Endothelial cell of umbilical vein (primary cell): ENCODE measurements at regions not wholly inside any gene's neighbourhood (a gene's known extent, or its start where the extent isn't known, plus 50 kb on each side); places are given as distances from the start of the nearest gene placed in this dataset.

ENCODE experiments used
- BruUV-seq: library from RNA; stranded (reverse); fragments of 400-500 nt; replicated peaks from 2 replicates; lab custom pipeline; 2021; lab: Mats Ljungman, UMichigan
- CTCF ChIA-PET: fragments of 300-600, 350-600 bp; sonication (Branson Sonifier 250); formaldehyde crosslinking; loops from one replicate; lab custom pipeline; 2021; ENCODE audit warnings: antibody characterized with exemption, inconsistent platforms; lab: Charles Lee
- POLR2A ChIA-PET: fragments of 300-600, 350-600 bp; sonication (Branson Sonifier 250); formaldehyde crosslinking; loops from one replicate; lab custom pipeline; 2021; ENCODE audit warnings: antibody characterized with exemption, inconsistent platforms; lab: Charles Lee
- DNase-seq: peaks from one replicate; pipeline ENCODE4 v3.0.0-alpha.2; 2011; ENCODE audit warnings: low read depth, low spot score
- FAIRE-seq: peaks from 2 replicates; lab custom pipeline; 2011; peaks lifted over from hg19 to GRCh38; lab: Jason Lieb, UNC
- H2AFZ ChIP-seq: 2 replicates; pipeline ENCODE4 v1.6.0; 2012; ENCODE audit warnings: low read depth, low read length, control low read depth, inconsistent platforms
- H3K27ac ChIP-seq: 2 replicates; pipeline ENCODE4 v1.5.1; 2011; ENCODE audit warnings: low read depth, mild to moderate bottlenecking, control low read depth, low read length, moderate library complexity; ENCODE audit not compliant: insufficient read depth
- H3K27me3 ChIP-seq, 2 experiments: 2 replicates each; pipeline versions ENCODE4 v1.6.0 to v1.6.1; 2011; ENCODE audit warnings: low read length in 2 of 2, mixed read lengths in 1 of 2; ENCODE audit not compliant: control insufficient read depth in 2 of 2, insufficient read depth in 2 of 2
- H3K36me3 ChIP-seq, 2 experiments: 2 replicates in 1 of 2; 3 replicates in 1 of 2; pipeline ENCODE4 v1.5.1; 2011; ENCODE audit warnings: low read length in 2 of 2, mild to moderate bottlenecking in 1 of 2, moderate library complexity in 1 of 2; ENCODE audit not compliant: control insufficient read depth in 2 of 2, insufficient read depth in 2 of 2; ENCODE audit errors: extremely low read depth in 1 of 2
- H3K4me1 ChIP-seq: 3 replicates; pipeline ENCODE4 v1.5.1; 2011; ENCODE audit warnings: mild to moderate bottlenecking, low read length; ENCODE audit not compliant: control insufficient read depth, insufficient read depth; ENCODE audit errors: extremely low read depth
- H3K4me2 ChIP-seq: 2 replicates; pipeline ENCODE4 v1.6.1; 2011; ENCODE audit warnings: low read length, control low read depth, mixed read lengths; ENCODE audit not compliant: insufficient read depth
- H3K4me3 ChIP-seq, 3 experiments: fragments of 200-600 bp in 1 of 3; sonication (generic), shearing (Covaris generic) in 1 of 3; replicated peaks in 1 of 3; 2 replicates each; pipeline ENCODE4 v1.5.1; 2011 to 2016; ENCODE audit warnings: control low read depth in 3 of 3, low read length in 3 of 3, mild to moderate bottlenecking in 2 of 3, inconsistent platforms in 1 of 3, low read depth in 1 of 3, moderate library complexity in 1 of 3; ENCODE audit not compliant: insufficient read depth in 1 of 3
- H3K79me2 ChIP-seq: 2 replicates; pipeline ENCODE4 v1.6.0; 2012; ENCODE audit warnings: low read length, inconsistent platforms; ENCODE audit not compliant: control insufficient read depth, insufficient read depth
- H3K9ac ChIP-seq: replicated peaks from 2 replicates; pipeline ENCODE3; 2011; ENCODE audit warnings: low read length, control low read depth; ENCODE audit not compliant: insufficient read depth; ENCODE audit errors: extremely low read depth
- H3K9me1 ChIP-seq: replicated peaks from 3 replicates; pipeline ENCODE4 v1.6.0; 2011; ENCODE audit warnings: mild to moderate bottlenecking, low read length; ENCODE audit not compliant: control insufficient read depth, insufficient read depth; ENCODE audit errors: extremely low read depth
- H3K9me3 ChIP-seq: replicated peaks from 2 replicates; pipeline ENCODE4 v1.5.1; 2012; ENCODE audit warnings: low read length, inconsistent platforms; ENCODE audit not compliant: control insufficient read depth, insufficient read depth
- H4K20me1 ChIP-seq: replicated peaks from 2 replicates; pipeline ENCODE3; 2011; ENCODE audit warnings: mild to moderate bottlenecking, low read length; ENCODE audit not compliant: control insufficient read depth, insufficient read depth; ENCODE audit errors: extremely low read depth
- EZH2 ChIP-seq: IDR thresholded peaks from 2 replicates; pipeline ENCODE4 v1.6.1; 2012; ENCODE audit warnings: borderline replicate concordance, low read depth, mild to moderate bottlenecking, moderate library complexity, low read length, inconsistent platforms; ENCODE audit not compliant: severe bottlenecking
- FOS ChIP-seq: IDR thresholded peaks from 2 replicates; pipeline ENCODE4 v1.6.1; 2011; ENCODE audit warnings: mild to moderate bottlenecking, low read length, moderate library complexity, borderline replicate concordance; ENCODE audit not compliant: insufficient read depth
- GATA2 ChIP-seq: IDR thresholded peaks from 2 replicates; pipeline ENCODE4 v1.7.0; 2011; ENCODE audit warnings: low read depth, mild to moderate bottlenecking, moderate library complexity, mixed read lengths, low read length; ENCODE audit not compliant: insufficient read length, insufficient read depth
- JUN ChIP-seq: IDR thresholded peaks from 2 replicates; pipeline ENCODE4 v1.6.1; 2011; ENCODE audit warnings: borderline replicate concordance, low read depth; ENCODE audit not compliant: insufficient read length, insufficient read depth
- MAX ChIP-seq: IDR thresholded peaks from 2 replicates; pipeline ENCODE4 v1.6.1; 2011; ENCODE audit not compliant: insufficient read depth, insufficient read length
- MYC ChIP-seq: IDR thresholded peaks from one replicate; pipeline ENCODE4 v1.6.1; 2011; ENCODE audit warnings: mild to moderate bottlenecking, low read depth, low read length
- POLR2A ChIP-seq: IDR thresholded peaks from 2 replicates; pipeline ENCODE4 v1.6.1; 2012; ENCODE audit warnings: low read depth, mild to moderate bottlenecking, control low read depth, low read length
- POLR2AphosphoS5 ChIP-seq: IDR thresholded peaks from 2 replicates; pipeline ENCODE4 v1.6.1; 2012; ENCODE audit warnings: low read depth, mild to moderate bottlenecking, control low read depth, low read length, moderate library complexity; ENCODE audit not compliant: insufficient read depth
- dilution Hi-C: fragments of 300-500 bp; cut with MboI; formaldehyde crosslinking; loops from one replicate; pipeline ENCODE4 v1.15.0; 2019; ENCODE audit warnings: low sequenced_read_pairs; ENCODE audit not compliant: extremely low pct_ligation_motif_present
- intact Hi-C: fragments of 100-400 bp; cut with micrococcal nuclease; formaldehyde crosslinking; loops from one replicate; pipeline ENCODE4 v1.10.0; 2022
- TF ChIP-seq, protein P1 (sequence below), 2 donors: IDR thresholded peaks; 1 replicate in 1 of 2; 2 replicates in 1 of 2; pipeline ENCODE4 v1.5.1; 2011; ENCODE audit warnings: low read length in 2 of 2, mild to moderate bottlenecking in 2 of 2, moderate library complexity in 2 of 2, control low read depth in 1 of 2, inconsistent platforms in 1 of 2, low read depth in 1 of 2; ENCODE audit not compliant: insufficient read depth in 1 of 2; ENCODE audit errors: extremely low read depth in 1 of 2

GRCh38 chr2:6722574-6722973, 143.1 kb downstream of the CMPK2 start:
- BruUV-seq = no TSS peak
- intact Hi-C loops = no loop called here
- FAIRE-seq = no peak
- H3K9ac ChIP-seq = no peak overlapping the region
- DNase-seq = no peak
- H3K36me3 ChIP-seq = no peaks in the 10 kb centered on the region
- H3K4me2 ChIP-seq = no peak overlapping the region
- H3K27me3 ChIP-seq = no peaks in the 10 kb centered on the region
- dilution Hi-C loops = no loop called here
- no peaks in the 10 kb centered on the region for H3K79me2 ChIP-seq
- no peak overlapping the region for H3K27ac ChIP-seq
- H2AFZ ChIP-seq = no peak overlapping the region
- H4K20me1 ChIP-seq = no peaks in the 10 kb centered on the region
- H3K4me1 ChIP-seq = no peaks in the 10 kb centered on the region
- TF ChIP-seq, protein P1, sequence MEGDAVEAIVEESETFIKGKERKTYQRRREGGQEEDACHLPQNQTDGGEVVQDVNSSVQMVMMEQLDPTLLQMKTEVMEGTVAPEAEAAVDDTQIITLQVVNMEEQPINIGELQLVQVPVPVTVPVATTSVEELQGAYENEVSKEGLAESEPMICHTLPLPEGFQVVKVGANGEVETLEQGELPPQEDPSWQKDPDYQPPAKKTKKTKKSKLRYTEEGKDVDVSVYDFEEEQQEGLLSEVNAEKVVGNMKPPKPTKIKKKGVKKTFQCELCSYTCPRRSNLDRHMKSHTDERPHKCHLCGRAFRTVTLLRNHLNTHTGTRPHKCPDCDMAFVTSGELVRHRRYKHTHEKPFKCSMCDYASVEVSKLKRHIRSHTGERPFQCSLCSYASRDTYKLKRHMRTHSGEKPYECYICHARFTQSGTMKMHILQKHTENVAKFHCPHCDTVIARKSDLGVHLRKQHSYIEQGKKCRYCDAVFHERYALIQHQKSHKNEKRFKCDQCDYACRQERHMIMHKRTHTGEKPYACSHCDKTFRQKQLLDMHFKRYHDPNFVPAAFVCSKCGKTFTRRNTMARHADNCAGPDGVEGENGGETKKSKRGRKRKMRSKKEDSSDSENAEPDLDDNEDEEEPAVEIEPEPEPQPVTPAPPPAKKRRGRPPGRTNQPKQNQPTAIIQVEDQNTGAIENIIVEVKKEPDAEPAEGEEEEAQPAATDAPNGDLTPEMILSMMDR (IDR thresholded peaks at IDR 0.05; ENCODE audit: extremely low read depth in 1 of 2, insufficient read depth in 1 of 2, low read depth in 1 of 2, low read length in 2 of 2) = no peak
- TF ChIP-seq POLR2A = no peak
- TF ChIP-seq GATA2 = no peak
- no peak for TF ChIP-seq MYC
- TF ChIP-seq JUN = no peak
- no peak for TF ChIP-seq FOS
- TF ChIP-seq EZH2 = no peak
- TF ChIP-seq MAX = no peak
- no peak for TF ChIP-seq POLR2AphosphoS5
- no peaks in the 10 kb centered on the region for H3K9me1 ChIP-seq
- no peak overlapping the region for H3K4me3 ChIP-seq
- ChIA-PET CTCF (no interaction called here), POLR2A (no interaction called here)
- no peaks in the 10 kb centered on the region for H3K9me3 ChIP-seq
